ENCODE measurements at regions not wholly inside any gene's neighbourhood (a gene's known extent, or its start where the extent isn't known, plus 50 kb on each side); places are given as distances from the start of the nearest gene placed in this dataset.

DNA sequence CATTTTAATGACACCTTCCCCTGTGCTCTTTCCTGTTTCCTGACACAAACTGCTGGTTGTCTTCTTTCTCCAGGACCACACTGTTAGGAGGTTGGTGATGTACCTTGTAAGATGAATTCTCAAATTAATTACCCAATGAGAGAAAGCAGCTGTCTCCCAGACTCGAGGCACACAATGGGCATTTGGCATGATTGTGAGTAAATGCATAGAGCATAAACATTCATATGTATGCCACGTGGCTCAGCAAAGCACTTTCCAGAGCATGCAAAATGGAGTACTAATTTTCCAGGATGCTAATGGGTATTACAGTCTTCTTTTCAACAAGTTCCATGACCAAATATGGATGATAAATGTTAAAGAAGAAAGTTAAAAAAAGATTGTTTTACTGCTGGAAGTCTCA is 235.2 kb upstream of the KLHL29 start:
- Histone ChIP-seq H2AFZ (ENCODE audit: low read depth, low read length, severe bottlenecking) (no peak overlapping the region), H3K9ac (ENCODE audit: low read length) (no peak overlapping the region), H3K9me3 (ENCODE audit: insufficient read depth, low read length) (no peaks in the 10 kb centered on the region), H3K36me3 (ENCODE audit: low read length) (no peaks in the 10 kb centered on the region), H3F3A (ENCODE audit: insufficient read depth) (no peaks in the 10 kb centered on the region), H3K79me2 (ENCODE audit: insufficient read depth, low read length) (no peaks in the 10 kb centered on the region), H4K20me1 (ENCODE audit: low read depth, low read length) (no peaks in the 10 kb centered on the region), H3K4me2 (ENCODE audit: low read depth, low read length, poor library complexity, severe bottlenecking) (no peak overlapping the region), H3K9me2 (replicated peaks; ENCODE audit: insufficient read depth, low read length) (no peaks in the 10 kb centered on the region), H3K4me3 (ENCODE audit: insufficient read depth, low read length, poor library complexity, severe bottlenecking) (no peak overlapping the region), H3K27me3 (ENCODE audit: low read length) (no peaks in the 10 kb centered on the region), H3K27ac (ENCODE audit: low read depth, low read length) (no peak overlapping the region)
- TF ChIP-seq CTCF (IDR thresholded peaks at IDR 0.05; ENCODE audit: insufficient read depth, low read length, poor library complexity, severe bottlenecking) (no peak), EZH2phosphoT487 (conservative IDR thresholded peaks at IDR 0.05; ENCODE audit: low read length) (no peak)

DNA sequence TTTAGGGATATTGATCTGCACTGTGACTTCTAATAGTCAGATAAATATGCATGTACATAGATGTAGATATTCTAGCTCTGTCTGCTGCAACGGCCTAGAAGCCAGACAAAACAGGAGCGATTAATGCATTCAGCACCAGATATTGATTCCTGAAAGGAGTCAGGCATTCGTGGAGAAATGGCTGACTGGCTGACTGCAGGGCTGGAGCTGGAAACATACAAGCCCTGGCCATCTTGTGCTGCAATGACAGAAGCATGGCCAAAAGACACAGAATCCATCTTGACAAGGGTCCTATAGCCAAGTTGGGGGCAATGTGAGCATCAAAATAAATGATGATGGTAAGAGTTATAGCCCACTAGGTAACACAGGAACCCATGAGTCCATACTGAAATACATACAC is 231.5 kb upstream of the KLHL29 start:
- Histone ChIP-seq H3K27me3 (ENCODE audit: low read length) (no peaks in the 10 kb centered on the region), H3K4me3 (ENCODE audit: insufficient read depth, low read length, poor library complexity, severe bottlenecking) (no peak overlapping the region), H3K36me3 (ENCODE audit: low read length) (no peaks in the 10 kb centered on the region), H3K9me2 (replicated peaks; ENCODE audit: insufficient read depth, low read length) (no peaks in the 10 kb centered on the region; the same call in 1 of the 2 replicates), H2AFZ (ENCODE audit: low read depth, low read length, severe bottlenecking) (no peak overlapping the region), H3K9ac (ENCODE audit: low read length) (no peak overlapping the region), H3K79me2 (ENCODE audit: insufficient read depth, low read length) (no peaks in the 10 kb centered on the region), H3K27ac (ENCODE audit: low read depth, low read length) (no peak overlapping the region), H3F3A (ENCODE audit: insufficient read depth) (no peaks in the 10 kb centered on the region), H3K4me2 (ENCODE audit: low read depth, low read length, poor library complexity, severe bottlenecking) (no peak overlapping the region), H4K20me1 (ENCODE audit: low read depth, low read length) (no peaks in the 10 kb centered on the region), H3K9me3 (ENCODE audit: insufficient read depth, low read length) (no peaks in the 10 kb centered on the region)
- TF ChIP-seq CTCF (IDR thresholded peaks at IDR 0.05; ENCODE audit: insufficient read depth, low read length, poor library complexity, severe bottlenecking): no peak
- TF ChIP-seq EZH2phosphoT487 (conservative IDR thresholded peaks at IDR 0.05; ENCODE audit: low read length): no peak

DNA sequence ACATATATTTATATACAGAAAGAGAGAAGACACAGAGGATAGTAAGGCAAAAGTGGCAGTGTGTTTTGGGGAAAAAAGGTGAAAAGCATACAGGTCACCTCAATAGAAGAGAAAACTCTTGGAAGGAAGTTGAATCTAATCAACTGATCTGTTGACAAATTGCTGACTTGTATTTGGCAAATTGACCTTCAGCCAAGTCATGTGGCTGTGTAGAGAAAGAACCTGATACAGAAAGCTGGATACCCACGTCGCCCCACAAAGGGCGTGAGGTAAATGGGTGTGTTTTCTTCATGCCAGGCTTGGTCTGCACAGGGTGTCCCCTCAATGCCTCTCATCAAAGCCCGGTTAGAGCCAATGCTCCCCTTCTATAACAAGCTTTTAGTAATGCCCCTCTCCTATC is 230.0 kb upstream of the KLHL29 start:
- Histone ChIP-seq H3K9me2 (replicated peaks; ENCODE audit: insufficient read depth, low read length) (no peaks in the 10 kb centered on the region; the same call in 1 of the 2 replicates), H3F3A (ENCODE audit: insufficient read depth) (no peaks in the 10 kb centered on the region), H3K4me2 (ENCODE audit: low read depth, low read length, poor library complexity, severe bottlenecking) (no peak overlapping the region), H3K9ac (ENCODE audit: low read length) (no peak overlapping the region), H3K27ac (ENCODE audit: low read depth, low read length) (no peak overlapping the region), H3K9me3 (ENCODE audit: insufficient read depth, low read length) (no peaks in the 10 kb centered on the region), H3K79me2 (ENCODE audit: insufficient read depth, low read length) (no peaks in the 10 kb centered on the region), H3K27me3 (ENCODE audit: low read length) (no peaks in the 10 kb centered on the region), H3K36me3 (ENCODE audit: low read length) (no peaks in the 10 kb centered on the region), H2AFZ (ENCODE audit: low read depth, low read length, severe bottlenecking) (no peak overlapping the region), H4K20me1 (ENCODE audit: low read depth, low read length) (no peaks in the 10 kb centered on the region), H3K4me3 (ENCODE audit: insufficient read depth, low read length, poor library complexity, severe bottlenecking) (no peak overlapping the region)
- TF ChIP-seq CTCF (IDR thresholded peaks at IDR 0.05; ENCODE audit: insufficient read depth, low read length, poor library complexity, severe bottlenecking): no peak
- TF ChIP-seq EZH2phosphoT487 (conservative IDR thresholded peaks at IDR 0.05; ENCODE audit: low read length): no peak
